Activated CD8-positive, alpha-beta T cell treated with anti-CD3 and anti-CD28 coated beads for 36 hours (primary cell): ENCODE measurements at regions not wholly inside any gene's neighbourhood (a gene's known extent, or its start where the extent isn't known, plus 50 kb on each side); places are given as distances from the start of the nearest gene placed in this dataset.

Experiments
- ATAC-seq: fragments of 200-7000 bp; cut with Tn5 transposase; one replicate; pipeline ENCODE4 v1.10.0; 2021; ENCODE audit warnings: mild to moderate bottlenecking, moderate library complexity
- CTCF ChIA-PET: fragments of 350-600 bp; sonication (Branson Sonifier 250); formaldehyde crosslinking; loops from one replicate; lab custom pipeline; 2021; ENCODE audit warnings: antibody characterized with exemption; lab: Charles Lee
- POLR2A ChIA-PET: fragments of 350-600 bp; sonication (Branson Sonifier 250); formaldehyde crosslinking; loops from one replicate; lab custom pipeline; 2021; ENCODE audit warnings: antibody characterized with exemption; lab: Charles Lee
- DNase-seq: peaks from one replicate; pipeline ENCODE4 v3.0.0-alpha.2; 2020
- H3K27ac Mint-ChIP-seq: one replicate; pipeline ENCODE4 v1.8.0; 2021; ENCODE audit warnings: mild to moderate bottlenecking, mixed read lengths
- H3K27me3 Mint-ChIP-seq: one replicate; pipeline ENCODE4 v1.8.0; 2021; ENCODE audit warnings: mixed read lengths
- H3K36me3 Mint-ChIP-seq: one replicate; pipeline ENCODE4 v1.8.0; 2021; ENCODE audit warnings: low read depth, mixed read lengths
- H3K4me1 Mint-ChIP-seq: one replicate; pipeline ENCODE4 v1.8.0; 2021; ENCODE audit warnings: low read depth, mixed read lengths
- H3K4me3 Mint-ChIP-seq: one replicate; pipeline ENCODE4 v1.8.0; 2021; ENCODE audit warnings: mild to moderate bottlenecking, moderate library complexity, mixed read lengths
- H3K9me3 Mint-ChIP-seq: one replicate; pipeline ENCODE4 v1.8.0; 2021; ENCODE audit warnings: mixed read lengths
- CTCF ChIP-seq: fragments of 200-600 bp; IDR thresholded peaks from one replicate; pipeline ENCODE4 v1.8.0; 2022; ENCODE audit warnings: antibody characterized with exemption, mild to moderate bottlenecking
- intact Hi-C: fragments of 100-400 bp; cut with micrococcal nuclease; formaldehyde crosslinking; loops from one replicate; pipeline ENCODE4 v1.10.0; 2022

- POLR2A ChIA-PET: no interaction called here
- TF ChIP-seq CTCF: no peak
- no peak for ATAC-seq
- CTCF ChIA-PET: no interaction called here
- Mint-ChIP-seq H3K27me3 (no peaks in the 10 kb centered on the region), H3K36me3 (no peaks in the 10 kb centered on the region), H3K9me3 (peaks cover 3% of the 10 kb centered on the region), H3K4me3 (no peak overlapping the region), H3K27ac (no peak overlapping the region), H3K4me1 (no peaks in the 10 kb centered on the region)
- DNase-seq: no peak
- intact Hi-C loops: no loop called here
Observed at GRCh38 chr7:118478236-118478635, 253.7 kb downstream of the ANKRD7 start.

- intact Hi-C loops: no loop called here
- ATAC-seq (no peak), DNase-seq (no peak)
- Mint-ChIP-seq H3K27me3 (no peaks in the 10 kb centered on the region), H3K9me3 (peaks cover 3% of the 10 kb centered on the region), H3K36me3 (no peaks in the 10 kb centered on the region), H3K4me1 (no peaks in the 10 kb centered on the region), H3K4me3 (no peak overlapping the region), H3K27ac (no peak overlapping the region)
- POLR2A ChIA-PET: no interaction called here
- TF ChIP-seq CTCF: no peak
- CTCF ChIA-PET: no interaction called here
Observed at GRCh38 chr7:118478931-118479330, 254.4 kb downstream of the ANKRD7 start.

GRCh38 chr7:118492466-118492865 is 268.0 kb downstream of the ANKRD7 start:
- H3K27me3 Mint-ChIP-seq: no peaks in the 10 kb centered on the region
- intact Hi-C loops: no loop called here
- ATAC-seq: no peak
- H3K4me3 Mint-ChIP-seq: no peak overlapping the region
- no peaks in the 10 kb centered on the region for H3K9me3 Mint-ChIP-seq
- no peaks in the 10 kb centered on the region for H3K4me1 Mint-ChIP-seq
- DNase-seq: no peak
- POLR2A ChIA-PET: no interaction called here
- CTCF ChIA-PET: no interaction called here
- no peaks in the 10 kb centered on the region for H3K36me3 Mint-ChIP-seq
- TF ChIP-seq CTCF: no peak
- no peak overlapping the region for H3K27ac Mint-ChIP-seq

GRCh38 chr7:118496138-118496644 is 271.7 kb downstream of the ANKRD7 start:
- no peak for ATAC-seq
- Mint-ChIP-seq H3K4me3 (no peak overlapping the region), H3K9me3 (peaks cover 1% of the 10 kb centered on the region), H3K27me3 (no peaks in the 10 kb centered on the region), H3K36me3 (no peaks in the 10 kb centered on the region), H3K27ac (no peak overlapping the region), H3K4me1 (no peaks in the 10 kb centered on the region)
- CTCF ChIA-PET: no interaction called here
- intact Hi-C loops: no loop called here
- POLR2A ChIA-PET: no interaction called here
- no peak for DNase-seq
- no peak for TF ChIP-seq CTCF

- intact Hi-C loops: no loop called here
- no peaks in the 10 kb centered on the region for H3K4me1 Mint-ChIP-seq
Observed at GRCh38 chr7:118502235-118502634, 277.7 kb downstream of the ANKRD7 start.

More at GRCh38 chr7:118502235-118502634, 277.7 kb downstream of the ANKRD7 start:
- no peak for TF ChIP-seq CTCF
- no peak overlapping the region for H3K27ac Mint-ChIP-seq
- ATAC-seq (no peak), DNase-seq (no peak)
- ChIA-PET CTCF (no interaction called here), POLR2A (no interaction called here)
- H3K9me3 Mint-ChIP-seq: peaks cover 1% of the 10 kb centered on the region
- H3K27me3 Mint-ChIP-seq: no peaks in the 10 kb centered on the region
- H3K4me3 Mint-ChIP-seq: no peak overlapping the region
- no peaks in the 10 kb centered on the region for H3K36me3 Mint-ChIP-seq
